ENCODE measurements at regions not wholly inside any gene's neighbourhood (a gene's known extent, or its start where the extent isn't known, plus 50 kb on each side); places are given as distances from the start of the nearest gene placed in this dataset.
"Not testable (repeated sequence)": the region's sequence is repeated elsewhere in the genome, so short reads cannot be mapped to it uniquely, and the experiment has no call there.

DNA sequence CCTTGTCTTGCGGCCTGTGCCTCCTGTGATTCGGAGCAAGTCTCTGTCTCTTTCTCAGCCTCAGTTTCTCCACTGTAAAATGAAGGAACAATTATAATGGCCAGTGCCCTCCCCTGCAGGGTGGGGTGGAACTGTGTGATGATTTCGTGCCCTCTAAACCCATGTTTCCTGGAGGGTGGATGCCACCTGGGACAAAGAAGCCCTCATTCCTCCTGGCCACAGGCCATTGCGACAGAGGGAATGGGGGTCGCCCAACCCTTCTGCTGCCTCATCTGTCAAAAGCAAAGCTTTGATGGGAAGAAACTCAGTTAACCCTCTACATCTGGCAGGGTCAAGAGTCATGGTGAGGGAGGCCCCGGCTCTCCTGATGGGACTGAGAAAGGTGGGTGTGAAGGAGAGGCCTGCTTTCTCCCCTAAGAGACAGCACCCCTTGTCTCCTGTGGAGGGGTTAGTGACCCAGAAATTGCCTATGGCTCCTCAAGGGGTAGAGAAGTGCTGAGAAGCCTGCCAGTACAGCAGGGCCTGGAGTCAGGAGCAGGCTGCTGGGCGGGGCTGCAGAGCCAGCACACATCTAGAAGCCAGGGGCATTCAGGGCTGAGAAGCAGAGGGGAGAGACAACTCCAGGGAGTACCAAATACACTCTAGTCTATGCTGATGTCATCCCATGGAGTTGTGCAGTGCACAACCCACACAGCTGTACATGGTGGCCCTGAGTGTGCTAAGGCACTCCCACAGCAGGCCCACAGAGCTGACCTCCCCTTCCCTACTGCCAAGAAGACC lies 61.0 kb downstream of the PLXNA1 start:
- Histone ChIP-seq H3K4me1 (ENCODE audit: insufficient read depth, low read length, poor library complexity, severe bottlenecking) (peaks cover 3% of the 10 kb centered on the region), H3K36me3 (ENCODE audit: insufficient read depth, low read length, poor library complexity, severe bottlenecking) (no peaks in the 10 kb centered on the region), H3K9me3 (ENCODE audit: low read depth, low read length, poor library complexity, severe bottlenecking) (no peaks in the 10 kb centered on the region), H3K27me3 (replicated peaks; ENCODE audit: insufficient read depth, low read depth, low read length, poor library complexity) (no peaks in the 10 kb centered on the region), H3K27ac (ENCODE audit: low read depth, low read length, poor library complexity, severe bottlenecking) (no peak overlapping the region), H3K4me3 (ENCODE audit: low read depth, low read length, poor library complexity, severe bottlenecking) (no peak overlapping the region)
- CTCF ChIA-PET: no interaction called here
- BruUV-seq (replicated peaks): no TSS peak
- intact Hi-C loops (cut with micrococcal nuclease; ENCODE audit: unreplicated experiment): no loop called here
- DNase-seq (ENCODE audit: low spot score): no peak
- POLR2A ChIA-PET (ENCODE audit: low non-redundant PET): no interaction called here
- TF ChIP-seq EZH2 (IDR thresholded peaks at IDR 0.05; ENCODE audit: borderline replicate concordance, low read depth, low read length, poor library complexity, severe bottlenecking): no peak
- TF ChIP-seq, protein P1, sequence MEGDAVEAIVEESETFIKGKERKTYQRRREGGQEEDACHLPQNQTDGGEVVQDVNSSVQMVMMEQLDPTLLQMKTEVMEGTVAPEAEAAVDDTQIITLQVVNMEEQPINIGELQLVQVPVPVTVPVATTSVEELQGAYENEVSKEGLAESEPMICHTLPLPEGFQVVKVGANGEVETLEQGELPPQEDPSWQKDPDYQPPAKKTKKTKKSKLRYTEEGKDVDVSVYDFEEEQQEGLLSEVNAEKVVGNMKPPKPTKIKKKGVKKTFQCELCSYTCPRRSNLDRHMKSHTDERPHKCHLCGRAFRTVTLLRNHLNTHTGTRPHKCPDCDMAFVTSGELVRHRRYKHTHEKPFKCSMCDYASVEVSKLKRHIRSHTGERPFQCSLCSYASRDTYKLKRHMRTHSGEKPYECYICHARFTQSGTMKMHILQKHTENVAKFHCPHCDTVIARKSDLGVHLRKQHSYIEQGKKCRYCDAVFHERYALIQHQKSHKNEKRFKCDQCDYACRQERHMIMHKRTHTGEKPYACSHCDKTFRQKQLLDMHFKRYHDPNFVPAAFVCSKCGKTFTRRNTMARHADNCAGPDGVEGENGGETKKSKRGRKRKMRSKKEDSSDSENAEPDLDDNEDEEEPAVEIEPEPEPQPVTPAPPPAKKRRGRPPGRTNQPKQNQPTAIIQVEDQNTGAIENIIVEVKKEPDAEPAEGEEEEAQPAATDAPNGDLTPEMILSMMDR (conservative IDR thresholded peaks at IDR 0.05; ENCODE audit: low read depth, low read length): no peak

DNA sequence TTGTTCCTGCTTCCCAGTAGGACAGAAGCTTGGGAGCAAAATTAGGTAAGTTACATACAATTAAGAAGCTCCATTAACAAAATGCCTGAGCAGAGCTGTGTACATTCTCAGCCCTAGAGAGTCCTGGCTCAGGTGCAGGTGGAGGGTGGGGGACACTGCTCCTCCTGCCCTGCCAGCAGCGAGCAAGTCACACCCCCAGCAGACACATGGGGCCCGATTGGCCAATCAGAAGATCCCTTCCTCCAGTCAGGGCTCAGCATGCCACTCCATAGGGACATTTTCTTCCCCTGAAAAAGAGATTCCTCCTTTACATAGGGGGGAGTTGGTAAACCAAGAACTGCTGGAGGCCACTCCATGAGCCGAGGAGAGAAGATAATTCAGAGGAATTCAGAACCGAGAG lies 62.1 kb downstream of the PLXNA1 start:
- no TSS peak for BruUV-seq (replicated peaks)
- no peak for TF ChIP-seq EZH2 (IDR thresholded peaks at IDR 0.05; ENCODE audit: borderline replicate concordance, low read depth, low read length, poor library complexity, severe bottlenecking)
- intact Hi-C loops (cut with micrococcal nuclease; ENCODE audit: unreplicated experiment): no loop called here
- peak; percentile 42 for DNase-seq (ENCODE audit: low spot score)
- POLR2A ChIA-PET (ENCODE audit: low non-redundant PET): no interaction called here
- H3K27me3 ChIP-seq (replicated peaks; ENCODE audit: insufficient read depth, low read depth, low read length, poor library complexity): peaks cover 2% of the 10 kb centered on the region
- H3K27ac ChIP-seq (ENCODE audit: low read depth, low read length, poor library complexity, severe bottlenecking): no peak overlapping the region
- no peaks in the 10 kb centered on the region for H3K9me3 ChIP-seq (ENCODE audit: low read depth, low read length, poor library complexity, severe bottlenecking)
- H3K36me3 ChIP-seq (ENCODE audit: insufficient read depth, low read length, poor library complexity, severe bottlenecking): no peaks in the 10 kb centered on the region
- H3K4me1 ChIP-seq (ENCODE audit: insufficient read depth, low read length, poor library complexity, severe bottlenecking): peaks cover 3% of the 10 kb centered on the region
- CTCF ChIA-PET: no interaction called here
- no peak overlapping the region for H3K4me3 ChIP-seq (ENCODE audit: low read depth, low read length, poor library complexity, severe bottlenecking)

DNA sequence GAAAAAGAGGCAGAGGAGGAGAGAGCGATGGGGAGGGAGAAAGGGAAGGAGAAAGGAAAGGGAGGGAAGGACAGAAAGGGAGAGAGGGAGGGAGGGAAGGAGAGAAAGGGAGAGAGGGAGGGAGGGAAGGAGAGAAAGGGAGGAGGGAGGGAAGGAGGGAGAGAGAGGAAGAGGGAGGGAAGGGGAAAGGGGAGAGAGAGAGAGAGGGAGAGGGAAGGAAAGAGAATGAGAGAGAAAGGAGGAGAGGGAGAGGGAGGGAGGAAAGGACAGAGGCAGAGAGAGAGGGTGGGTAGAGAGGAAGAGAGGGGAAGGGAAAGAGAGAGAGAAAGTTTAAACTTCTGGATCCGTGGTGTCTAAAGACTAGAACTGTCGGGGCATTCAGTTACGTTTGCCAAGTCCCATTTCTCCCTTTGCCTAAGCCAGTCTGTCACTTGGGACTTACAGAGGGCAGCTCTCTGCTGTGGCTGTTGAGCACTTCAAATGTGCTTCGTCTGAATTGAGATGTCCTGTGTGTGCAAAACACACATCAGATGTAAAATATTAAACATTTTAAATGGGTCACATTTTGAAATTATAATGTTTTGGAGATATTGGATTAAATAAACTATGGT lies 62.6 kb downstream of the PLXNA1 start:
- peaks cover 3% of the 10 kb centered on the region for H3K4me1 ChIP-seq (ENCODE audit: insufficient read depth, low read length, poor library complexity, severe bottlenecking)
- H3K27ac ChIP-seq (ENCODE audit: low read depth, low read length, poor library complexity, severe bottlenecking): no peak overlapping the region
- DNase-seq (ENCODE audit: low spot score): no peak
- no peaks in the 10 kb centered on the region for H3K9me3 ChIP-seq (ENCODE audit: low read depth, low read length, poor library complexity, severe bottlenecking)
- TF ChIP-seq EZH2 (IDR thresholded peaks at IDR 0.05; ENCODE audit: borderline replicate concordance, low read depth, low read length, poor library complexity, severe bottlenecking): no peak
- TF ChIP-seq, protein P1 (conservative IDR thresholded peaks at IDR 0.05; ENCODE audit: low read depth, low read length): no peak
- H3K4me3 ChIP-seq (ENCODE audit: low read depth, low read length, poor library complexity, severe bottlenecking): no peak overlapping the region
- no TSS peak for BruUV-seq (replicated peaks)
- CTCF ChIA-PET: no interaction called here
- POLR2A ChIA-PET (ENCODE audit: low non-redundant PET): no interaction called here
- H3K27me3 ChIP-seq (replicated peaks; ENCODE audit: insufficient read depth, low read depth, low read length, poor library complexity): peaks cover 4% of the 10 kb centered on the region
- intact Hi-C loops (cut with micrococcal nuclease; ENCODE audit: unreplicated experiment): no loop called here
- no peaks in the 10 kb centered on the region for H3K36me3 ChIP-seq (ENCODE audit: insufficient read depth, low read length, poor library complexity, severe bottlenecking)

DNA sequence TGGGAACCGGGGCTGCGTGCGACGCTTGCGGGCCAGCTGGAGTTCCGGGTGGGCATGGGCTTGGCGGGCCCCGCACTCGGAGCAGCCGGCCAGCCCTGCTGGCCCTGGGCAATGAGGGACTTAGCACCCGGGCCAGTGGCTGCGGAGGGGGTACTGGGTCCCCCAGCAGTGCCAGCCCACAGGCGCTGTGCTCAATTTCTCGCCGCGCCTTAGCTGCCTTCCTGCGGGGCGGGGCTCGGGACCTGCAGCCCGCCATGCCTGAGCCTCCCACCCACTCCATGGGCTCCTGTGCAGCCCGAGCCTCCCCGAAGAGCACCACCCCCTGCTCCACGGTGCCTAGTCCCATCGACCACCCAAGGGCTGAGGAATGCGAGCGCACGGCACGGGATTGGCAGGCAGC lies 63.8 kb downstream of the PLXNA1 start:
- intact Hi-C loops (cut with micrococcal nuclease; ENCODE audit: unreplicated experiment); H3K9me3 ChIP-seq (ENCODE audit: low read depth, low read length, poor library complexity, severe bottlenecking); H3K4me3 ChIP-seq (ENCODE audit: low read depth, low read length, poor library complexity, severe bottlenecking); DNase-seq (ENCODE audit: low spot score); H3K4me1 ChIP-seq (ENCODE audit: insufficient read depth, low read length, poor library complexity, severe bottlenecking); POLR2A ChIA-PET (ENCODE audit: low non-redundant PET); H3K27me3 ChIP-seq (replicated peaks; ENCODE audit: insufficient read depth, low read depth, low read length, poor library complexity); CTCF ChIA-PET; H3K36me3 ChIP-seq (ENCODE audit: insufficient read depth, low read length, poor library complexity, severe bottlenecking); BruUV-seq (replicated peaks); H3K27ac ChIP-seq (ENCODE audit: low read depth, low read length, poor library complexity, severe bottlenecking): not testable (repeated sequence)
